H1 (cell line): ENCODE measurements at regions not wholly inside any gene's neighbourhood (a gene's known extent, or its start where the extent isn't known, plus 50 kb on each side); places are given as distances from the start of the nearest gene placed in this dataset.

ENCODE experiments used
- CTCF ChIA-PET: fragments of 300-600 bp; sonication (Branson Sonifier 250); formaldehyde crosslinking; loops from one replicate; lab custom pipeline; 2021; ENCODE audit not compliant: partially characterized antibody; lab: Charles Lee
- POLR2A ChIA-PET: fragments of 300-600 bp; sonication (Branson Sonifier 250); formaldehyde crosslinking; loops from one replicate; lab custom pipeline; 2021; ENCODE audit warnings: inconsistent platforms; ENCODE audit not compliant: partially characterized antibody; lab: Charles Lee
- DNase-seq, 2 experiments: peaks; one replicate each; pipeline versions ENCODE4 v3.0.0 to v3.0.0-alpha.2; 2010 to 2022; ENCODE audit warnings: low spot score in 2 of 2, low read depth in 1 of 2, mixed read lengths in 1 of 2
- FAIRE-seq: peaks from 2 replicates; lab custom pipeline; 2011; peaks lifted over from hg19 to GRCh38; lab: Jason Lieb, UNC
- H2AFZ ChIP-seq: 2 replicates; pipeline ENCODE4 v1.8.1; 2012; ENCODE audit warnings: low read length, inconsistent platforms
- H2AK5ac ChIP-seq: 2 replicates; pipeline ENCODE4 v1.6.1; 2013; ENCODE audit warnings: low read depth, low read length
- H2BK120ac ChIP-seq: replicated peaks from 2 replicates; pipeline ENCODE3; 2013; ENCODE audit warnings: low read depth, low read length, inconsistent platforms
- H2BK12ac ChIP-seq: 2 replicates; pipeline ENCODE4 v1.6.1; 2013; ENCODE audit warnings: low read depth, low read length
- H2BK15ac ChIP-seq: 2 replicates; pipeline ENCODE4 v1.6.1; 2013; ENCODE audit warnings: low read length
- H2BK20ac ChIP-seq: 2 replicates; pipeline ENCODE4 v1.6.1; 2013; ENCODE audit warnings: low read length
- H2BK5ac ChIP-seq: 2 replicates; pipeline ENCODE4 v1.6.1; 2013; ENCODE audit warnings: low read depth, low read length
- H3K14ac ChIP-seq: 2 replicates; pipeline ENCODE4 v1.6.1; 2013; ENCODE audit warnings: inconsistent platforms; ENCODE audit not compliant: insufficient read length
- H3K18ac ChIP-seq: 2 replicates; pipeline ENCODE4 v1.6.1; 2013; ENCODE audit warnings: low read length; ENCODE audit errors: extremely low read depth
- H3K23ac ChIP-seq: 2 replicates; pipeline ENCODE4 v1.6.1; 2013; ENCODE audit warnings: inconsistent platforms; ENCODE audit not compliant: insufficient read length
- H3K23me2 ChIP-seq: 2 replicates; pipeline ENCODE4 v1.6.1; 2013; ENCODE audit warnings: low read depth, low read length
- H3K27ac ChIP-seq: 2 replicates; pipeline ENCODE4 v1.6.1; 2011; ENCODE audit warnings: low read depth, low read length, inconsistent platforms
- H3K27me3 ChIP-seq, 4 experiments: replicated peaks in 1 of 4; 1 replicate in 1 of 4; 2 replicates in 3 of 4; pipeline versions ENCODE4 v1.6.1 to v1.8.1; 2011 to 2013; ENCODE audit warnings: low read length in 3 of 4, mild to moderate bottlenecking in 3 of 4, inconsistent platforms in 2 of 4, mixed read lengths in 2 of 4, moderate library complexity in 1 of 4; ENCODE audit not compliant: control insufficient read depth in 3 of 4, insufficient read depth in 3 of 4; ENCODE audit errors: extremely low read depth in 1 of 4
- H3K36me3 ChIP-seq, 4 experiments: 2 replicates each; pipeline versions ENCODE4 v1.6.1 to v1.8.1; 2011 to 2013; ENCODE audit warnings: mild to moderate bottlenecking in 4 of 4, low read length in 3 of 4, moderate library complexity in 2 of 4, control low read depth in 1 of 4, inconsistent platforms in 1 of 4; ENCODE audit not compliant: insufficient read depth in 4 of 4, control insufficient read depth in 2 of 4
- H3K4ac ChIP-seq: replicated peaks from 2 replicates; pipeline ENCODE3; 2013; ENCODE audit warnings: low read length, low read depth, mixed read lengths, inconsistent platforms; ENCODE audit not compliant: insufficient read length
- H3K4me1 ChIP-seq, 4 experiments: replicated peaks in 1 of 4; 1 replicate in 1 of 4; 2 replicates in 3 of 4; pipeline versions ENCODE4 v1.6.1 to v1.8.1; 2011 to 2013; ENCODE audit warnings: low read length in 3 of 4, inconsistent platforms in 2 of 4, mixed read lengths in 1 of 4; ENCODE audit not compliant: insufficient read depth in 4 of 4, control insufficient read depth in 3 of 4
- H3K4me2 ChIP-seq, 2 experiments: 2 replicates each; pipeline versions ENCODE4 v1.6.1 to v1.8.1; 2011 to 2013; ENCODE audit warnings: low read depth in 2 of 2, low read length in 2 of 2, control low read depth in 1 of 2, inconsistent platforms in 1 of 2, mild to moderate bottlenecking in 1 of 2; ENCODE audit not compliant: insufficient read depth in 1 of 2
- H3K4me3 ChIP-seq, 4 experiments: fragments of 200-600, 300-600 bp in 1 of 4; sonication (generic), shearing (Covaris generic), sonication (Bioruptor Twin) in 1 of 4; 2 replicates each; pipeline versions ENCODE4 v1.5.1 to v1.8.1; 2011 to 2016; ENCODE audit warnings: low read length in 4 of 4, low read depth in 3 of 4, control low read depth in 2 of 4, inconsistent platforms in 2 of 4, mild to moderate bottlenecking in 2 of 4, mixed read lengths in 1 of 4, moderate library complexity in 1 of 4; ENCODE audit not compliant: insufficient read depth in 2 of 4; ENCODE audit errors: extremely low read depth in 1 of 4
- H3K56ac ChIP-seq: replicated peaks from 2 replicates; pipeline ENCODE3; 2013; ENCODE audit warnings: low read depth, mild to moderate bottlenecking, mixed read lengths, low read length, inconsistent platforms; ENCODE audit not compliant: insufficient read length
- H3K79me1 ChIP-seq: 2 replicates; pipeline ENCODE4 v1.6.1; 2013; ENCODE audit warnings: low read depth, low read length, control low read depth
- H3K79me2 ChIP-seq, 2 experiments: 2 replicates each; pipeline versions ENCODE4 v1.6.1 to v1.8.1; 2012 to 2013; ENCODE audit warnings: low read length in 2 of 2, mild to moderate bottlenecking in 2 of 2, inconsistent platforms in 1 of 2; ENCODE audit not compliant: insufficient read depth in 2 of 2, control insufficient read depth in 1 of 2
- H3K9ac ChIP-seq, 4 experiments: replicated peaks in 1 of 4; 1 replicate in 1 of 4; 2 replicates in 3 of 4; pipeline versions ENCODE4 v1.6.1 to v1.8.1; 2011 to 2013; ENCODE audit warnings: low read depth in 3 of 4, low read length in 3 of 4, control low read depth in 2 of 4, mild to moderate bottlenecking in 2 of 4, moderate library complexity in 2 of 4, inconsistent platforms in 1 of 4; ENCODE audit errors: extremely low read depth in 1 of 4
- H3K9me3 ChIP-seq, 2 experiments: 2 replicates each; pipeline versions ENCODE4 v1.6.1 to v1.8.1; 2012 to 2013; ENCODE audit warnings: mild to moderate bottlenecking in 2 of 2, moderate library complexity in 2 of 2, control low read depth in 1 of 2, inconsistent platforms in 1 of 2, low read depth in 1 of 2, low read length in 1 of 2, mixed read lengths in 1 of 2; ENCODE audit not compliant: insufficient read depth in 2 of 2
- H4K20me1 ChIP-seq, 2 experiments: replicated peaks in 1 of 2; 2 replicates each; pipeline versions ENCODE3 to v1.8.1; 2011 to 2013; ENCODE audit warnings: inconsistent platforms in 2 of 2, low read length in 2 of 2, mild to moderate bottlenecking in 1 of 2; ENCODE audit not compliant: insufficient read depth in 2 of 2, control insufficient read depth in 1 of 2
- H4K5ac ChIP-seq: 2 replicates; pipeline ENCODE4 v1.6.1; 2013; ENCODE audit warnings: low read length, low read depth, mixed read lengths, inconsistent platforms; ENCODE audit not compliant: insufficient read length
- H4K8ac ChIP-seq: 2 replicates; pipeline ENCODE4 v1.8.0; 2013; ENCODE audit warnings: mild to moderate bottlenecking, moderate library complexity, low read length, inconsistent platforms; ENCODE audit not compliant: insufficient read depth; ENCODE audit errors: extremely low read depth
- H4K91ac ChIP-seq: replicated peaks from 2 replicates; pipeline ENCODE3; 2013; ENCODE audit warnings: low read length, mixed read lengths, inconsistent platforms; ENCODE audit not compliant: insufficient read length
- RXRA ChIP-seq: IDR thresholded peaks from 2 replicates; pipeline ENCODE4 v1.6.1; 2011; ENCODE audit warnings: low read depth, mild to moderate bottlenecking, low read length, moderate library complexity; ENCODE audit not compliant: insufficient read depth
- WGBS, 2 experiments: shearing (Covaris generic) in 1 of 2; methylation state at CpG; one replicate each; pipeline versions ENCODE4 v1.1.6 to v1.1.7; 2013 to 2015; ENCODE audit warnings: low lambda C conversion rate in 2 of 2, mixed read lengths in 2 of 2, inconsistent platforms in 1 of 2, low coverage in 1 of 2, missing lambda C conversion rate in 1 of 2; ENCODE audit not compliant: insufficient replicate concordance in 2 of 2, insufficient coverage in 1 of 2, insufficient read length in 1 of 2; ENCODE audit errors: extremely low coverage in 1 of 2, missing lambda C conversion rate in 1 of 2; 5-methylcytosine and 5-hydroxymethylcytosine counted together

- no peak for DNase-seq
- Histone ChIP-seq H2BK5ac (no peak overlapping the region), H4K20me1 (no peaks in the 10 kb centered on the region), H3K4me3 (no peak overlapping the region), H2BK12ac (no peak overlapping the region), H3K56ac (no peak overlapping the region), H2AK5ac (no peak overlapping the region), H3K14ac (no peak overlapping the region), H4K8ac (no peak overlapping the region), H2BK15ac (no peak overlapping the region), H3K9me3 (peaks cover 3 to 5% of the 10 kb centered on the region in 2 experiments; a peak in 3 of 4 replicates), H4K91ac (no peak overlapping the region), H3K23me2 (no peaks in the 10 kb centered on the region; the same call in 1 of the 2 replicates), H2BK120ac (no peak overlapping the region), H3K27ac (no peak overlapping the region), H3K79me2 (no peaks in the 10 kb centered on the region), H3K9ac (no peak overlapping the region), H3K18ac (no peak overlapping the region), H3K36me3 (no peaks in the 10 kb centered on the region), H3K79me1 (no peaks in the 10 kb centered on the region), H2BK20ac (no peak overlapping the region), H3K4ac (no peak overlapping the region), H3K4me2 (no peak overlapping the region), H3K27me3 (no peaks in the 10 kb centered on the region), H2AFZ (no peak overlapping the region), H3K4me1 (no peaks in the 10 kb centered on the region), H3K23ac (no peak overlapping the region), H4K5ac (no peak overlapping the region)
- POLR2A ChIA-PET = no interaction called here
- CTCF ChIA-PET = no interaction called here
- 92 to 100% methylated on average over 2 to 5 of the region's 5 CpGs for WGBS, 2 experiments
- no peak for TF ChIP-seq RXRA
- FAIRE-seq = no peak
Measured at GRCh38 chr5:87829217-87829551, 416.5 kb upstream of the CCNH start.
